Right cardiac atrium (tissue), 5 donors: ENCODE measurements at regions not wholly inside any gene's neighbourhood (a gene's known extent, or its start where the extent isn't known, plus 50 kb on each side); places are given as distances from the start of the nearest gene placed in this dataset.

Experiments used
- ATAC-seq, 2 donors: fragments of 200-7000 bp; cut with Tn5 transposase; one replicate each; pipeline versions ENCODE4 v1.8.0 to v1.9.1; 2020; ENCODE audit warnings: moderate library complexity in 2 of 2, mild to moderate bottlenecking in 1 of 2
- DNase-seq, 3 donors: peaks; one replicate each; pipeline ENCODE4 v3.0.0-alpha.2; 2020
- H3K27ac ChIP-seq: one replicate; pipeline ENCODE4 v1.5.1; 2013; ENCODE audit warnings: mild to moderate bottlenecking, low read length, control low read depth, moderate library complexity
- H3K27me3 ChIP-seq: one replicate; pipeline ENCODE4 v1.6.1; 2013; ENCODE audit not compliant: control insufficient read depth, insufficient read depth
- H3K4me1 ChIP-seq: one replicate; pipeline ENCODE4 v1.6.1; 2013; ENCODE audit warnings: low read length; ENCODE audit not compliant: control insufficient read depth, insufficient read depth
- H3K4me3 ChIP-seq: one replicate; pipeline ENCODE4 v1.5.1; 2013; ENCODE audit warnings: low read length, control low read depth
- H3K9me3 ChIP-seq: one replicate; pipeline ENCODE4 v1.6.1; 2013; ENCODE audit warnings: low read length; ENCODE audit not compliant: control insufficient read depth
- WGBS: extraction: QIAGEN DNeasy Blood & Tissue Kit; methylation state at CpG from one replicate; pipeline ENCODE4 v1.1.7; 2013; 5-methylcytosine and 5-hydroxymethylcytosine counted together
- intact Hi-C, 4 donors: fragments of 100-400 bp; cut with DNase I; formaldehyde crosslinking; loops; one replicate each; pipeline versions ENCODE4 v1.11.0 to v1.14.0; 2022 to 2023
- donor health status: healthy with polysubstance abuse.
- donor health status: DM: no; HTN: yes; CAD: no.
- donor health status: DM: no; HTN: no; CAD: no.
- donor health status: DM: no; HTN: yes; CAD: no; lungs with severe emphysema.
- donor health status: DM: yes; HTN: yes; CAD: no.

DNA sequence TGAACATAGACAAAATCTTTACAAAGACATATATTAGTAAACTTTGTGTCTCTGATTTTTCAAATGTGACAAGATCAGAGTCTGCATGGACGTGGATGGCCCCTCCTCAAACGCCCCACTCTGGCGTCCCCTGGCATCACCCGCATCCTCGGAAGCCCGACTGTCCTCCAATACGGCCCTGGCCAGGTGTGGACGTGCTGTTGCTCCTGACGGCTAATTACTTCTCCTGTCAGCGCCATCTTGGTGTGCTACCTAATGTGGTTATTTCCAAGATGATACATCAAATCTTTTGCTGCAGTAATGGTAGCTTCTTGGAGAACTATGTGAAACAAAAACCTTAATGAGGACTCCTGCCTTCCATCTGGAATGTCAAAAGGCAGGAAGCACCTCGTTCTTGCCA is 747.4 kb upstream of the SALL3 start:
- 75% methylated on average over 11 of the region's 11 CpGs for WGBS
- no peaks in the 10 kb centered on the region for H3K9me3 ChIP-seq
- no peak overlapping the region for H3K4me3 ChIP-seq
- no peaks in the 10 kb centered on the region for H3K4me1 ChIP-seq
- DNase-seq (no peak), ATAC-seq (no peak)
- no peak overlapping the region for H3K27ac ChIP-seq
- intact Hi-C loops = no loop called here
- no peaks in the 10 kb centered on the region for H3K27me3 ChIP-seq

DNA sequence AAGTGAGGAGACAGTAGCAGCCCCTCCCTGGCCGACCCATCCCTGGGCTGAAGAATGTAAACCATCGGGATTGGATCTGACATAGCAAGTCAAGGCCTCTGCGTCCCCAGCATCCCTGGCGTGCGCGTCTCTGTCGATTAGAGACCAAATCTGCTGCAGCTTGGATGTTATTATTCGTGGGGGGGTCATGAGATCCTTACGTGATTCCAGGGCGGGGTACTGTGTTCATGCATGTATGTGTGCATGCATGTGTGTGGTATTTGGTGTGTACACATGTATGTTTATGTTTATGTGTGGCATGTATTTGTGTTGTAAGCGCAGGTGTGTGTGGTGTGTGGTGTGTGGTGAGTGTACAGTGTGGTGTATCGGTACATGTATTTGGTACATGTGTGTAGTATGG is 741.8 kb upstream of the SALL3 start:
- Histone ChIP-seq H3K27me3 (no peaks in the 10 kb centered on the region), H3K9me3 (no peaks in the 10 kb centered on the region), H3K4me1 (no peaks in the 10 kb centered on the region), H3K27ac (no peak overlapping the region), H3K4me3 (no peak overlapping the region)
- ATAC-seq (no peak), DNase-seq (no peak)
- intact Hi-C loops = no loop called here
- WGBS = 94% methylated on average over 12 of the region's 12 CpGs

DNA sequence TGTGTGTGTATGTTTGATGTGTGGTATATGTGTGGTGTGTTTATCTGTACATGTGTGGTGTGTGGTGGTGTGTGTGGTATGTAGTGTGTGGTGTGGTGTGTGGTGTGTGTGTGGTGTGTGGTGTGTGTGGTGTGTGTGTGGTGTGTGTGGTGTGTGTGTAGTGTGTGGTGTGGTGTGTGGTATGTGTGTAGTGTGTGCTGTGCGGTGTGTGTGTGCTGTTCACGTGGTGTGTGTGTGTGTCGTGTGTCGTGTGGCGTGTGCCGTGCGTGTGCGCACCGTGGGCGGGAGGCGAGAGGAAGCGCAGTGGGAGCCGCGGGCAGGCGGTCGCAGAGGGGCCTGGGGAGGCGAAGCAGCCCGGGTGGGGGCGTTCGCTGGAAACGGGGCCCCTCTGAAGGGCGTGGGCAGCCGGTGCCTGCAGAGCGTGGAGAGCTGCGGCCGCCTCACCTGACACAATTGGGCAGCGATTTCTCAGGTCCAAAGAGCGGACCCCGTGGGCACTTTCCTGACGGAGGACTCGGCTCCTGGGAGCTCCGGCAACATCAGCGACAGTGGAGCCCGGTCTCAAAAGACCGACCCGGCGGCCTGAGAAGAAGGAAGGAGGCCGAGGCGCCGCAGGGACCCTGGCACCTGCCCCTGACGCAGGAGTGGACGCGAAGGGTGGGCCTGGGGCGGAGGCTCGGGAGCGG is 741.1 kb upstream of the SALL3 start:
- 88% methylated on average over 46 of the region's 46 CpGs for WGBS
- Histone ChIP-seq H3K9me3 (no peaks in the 10 kb centered on the region), H3K27me3 (no peaks in the 10 kb centered on the region), H3K27ac (no peak overlapping the region), H3K4me1 (no peaks in the 10 kb centered on the region), H3K4me3 (no peak overlapping the region)
- peak in 1 of 2 donors; percentile 9 for ATAC-seq
- DNase-seq = no peak
- intact Hi-C loops = no loop called here

DNA sequence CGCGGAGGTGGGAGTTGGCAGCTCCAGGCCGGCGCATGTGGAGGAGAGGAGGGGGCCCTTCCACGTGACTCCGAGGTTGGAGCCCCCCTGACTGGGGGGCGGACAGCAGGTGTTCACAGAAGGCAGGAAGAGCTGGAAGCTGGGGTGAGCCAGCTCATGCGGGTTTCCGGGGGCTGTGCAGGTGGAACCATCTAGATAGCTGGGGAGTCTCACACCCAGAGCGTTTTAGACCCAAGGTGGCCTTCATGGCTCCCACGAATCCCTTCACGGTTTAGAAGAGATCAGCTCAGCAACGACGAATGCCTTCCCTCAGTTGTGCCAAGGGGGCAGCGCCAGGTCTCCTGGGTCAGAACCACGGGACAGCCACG is 740.5 kb upstream of the SALL3 start:
- DNase-seq (no peak), ATAC-seq (no peak)
- Histone ChIP-seq H3K27me3 (no peaks in the 10 kb centered on the region), H3K4me3 (no peak overlapping the region), H3K4me1 (no peaks in the 10 kb centered on the region), H3K27ac (no peak overlapping the region), H3K9me3 (no peaks in the 10 kb centered on the region)
- intact Hi-C loops = no loop called here
- 94% methylated on average over 17 of the region's 17 CpGs for WGBS

DNA sequence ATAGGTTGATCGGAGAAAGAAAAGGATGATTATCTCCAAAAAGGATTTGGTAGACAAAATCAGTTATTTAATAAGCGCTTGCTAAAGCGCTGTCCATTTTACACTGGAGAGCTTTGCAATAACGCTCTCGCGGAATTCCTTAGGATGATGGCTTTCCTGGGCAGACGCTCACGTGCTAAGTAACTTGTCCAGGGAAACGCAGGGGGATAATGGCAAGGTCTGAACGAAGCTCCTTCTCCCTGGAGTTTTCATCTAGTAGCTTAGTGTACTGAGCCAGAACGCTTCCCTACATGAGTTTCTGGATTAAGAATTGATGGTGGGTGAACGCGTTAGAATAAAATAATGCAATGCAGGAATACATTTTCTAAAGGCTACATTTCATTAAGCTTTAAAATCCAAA is 739.5 kb upstream of the SALL3 start:
- ATAC-seq (no peak), DNase-seq (no peak)
- intact Hi-C loops = no loop called here
- WGBS = 74% methylated on average over 13 of the region's 13 CpGs
- Histone ChIP-seq H3K27me3 (no peaks in the 10 kb centered on the region), H3K9me3 (no peaks in the 10 kb centered on the region), H3K27ac (no peak overlapping the region), H3K4me3 (no peak overlapping the region), H3K4me1 (no peaks in the 10 kb centered on the region)

- 61% methylated on average over 16 of the region's 16 CpGs for WGBS
- intact Hi-C loops = no loop called here
- Histone ChIP-seq H3K4me1 (no peaks in the 10 kb centered on the region), H3K4me3 (no peak overlapping the region), H3K27ac (no peak overlapping the region), H3K27me3 (no peaks in the 10 kb centered on the region), H3K9me3 (no peaks in the 10 kb centered on the region)
- ATAC-seq (no peak), DNase-seq (no peak)
These were observed 738.9 kb upstream of the SALL3 start for GRCh38 chr18:78240627-78241252.

DNA sequence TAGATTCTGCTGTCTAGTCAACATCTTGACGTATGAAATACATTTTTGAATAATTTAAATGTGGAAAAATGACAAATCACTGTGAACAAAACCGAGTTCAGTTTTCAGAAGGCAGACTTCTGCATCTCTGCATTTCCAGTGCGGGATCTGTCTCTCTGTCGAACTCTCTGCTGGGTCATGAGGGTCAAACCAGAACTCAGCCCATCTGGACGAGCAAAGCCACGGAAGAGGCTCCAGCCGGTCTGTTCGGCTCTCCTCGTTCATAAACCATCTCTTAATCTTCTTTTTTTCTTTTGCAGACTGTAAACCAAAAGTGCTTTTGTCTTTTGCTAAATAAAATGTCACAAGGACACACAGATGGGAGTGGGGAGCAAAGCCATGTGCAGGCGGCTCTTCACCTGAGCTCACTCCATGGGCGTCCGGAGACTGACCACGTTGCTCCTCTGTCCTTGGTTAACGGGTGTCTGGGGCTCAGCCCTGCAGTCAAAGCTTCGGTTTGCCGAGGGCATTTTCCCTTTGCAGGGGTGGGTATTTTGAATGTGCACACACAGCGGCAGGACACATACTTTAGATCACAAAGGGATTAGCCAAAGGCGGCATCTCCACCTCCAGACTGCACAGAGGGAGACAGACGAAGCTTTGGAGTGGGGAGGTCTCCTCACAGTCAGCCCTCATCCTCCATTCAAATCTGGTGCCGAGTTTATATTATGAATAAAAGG is 737.9 kb upstream of the SALL3 start:
- peak overlapping the region; percentile 9 for H3K4me3 ChIP-seq
- ATAC-seq = peak; percentile 28 to 39
- intact Hi-C loops = no loop called here

DNA sequence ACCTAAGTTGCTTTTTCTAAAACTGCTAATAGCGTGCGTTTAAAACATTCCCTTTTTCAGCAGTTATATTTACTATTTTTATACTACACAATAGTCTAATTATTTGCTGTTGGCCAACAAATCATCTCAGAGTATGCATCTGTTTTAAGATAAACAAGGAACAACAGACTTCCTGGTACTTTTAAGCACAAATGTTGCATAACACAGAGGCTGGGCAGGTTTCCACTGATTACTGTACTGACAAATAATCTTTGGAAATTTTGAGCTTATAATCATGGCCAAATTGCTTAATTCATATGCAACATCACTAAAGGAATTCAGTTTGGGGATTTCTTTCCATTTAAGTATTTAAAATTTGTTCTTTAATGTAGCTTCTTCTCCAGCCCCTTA is 737.4 kb upstream of the SALL3 start:
- Histone ChIP-seq H3K4me3 (peak overlapping the region; percentile 9), H3K4me1 (no peaks in the 10 kb centered on the region), H3K27ac (no peak overlapping the region), H3K27me3 (no peaks in the 10 kb centered on the region), H3K9me3 (no peaks in the 10 kb centered on the region)
- DNase-seq (peak in 2 of 3 donors; percentile 55 to 76), ATAC-seq (peak; percentile 61 to 76)
- intact Hi-C loops = no loop called here
- 33% methylated on average over 2 of the region's 2 CpGs for WGBS

More for the DNA sequence above, 737.9 kb upstream of the SALL3 start:
- Histone ChIP-seq H3K27ac (no peak overlapping the region), H3K27me3 (no peaks in the 10 kb centered on the region), H3K9me3 (no peaks in the 10 kb centered on the region), H3K4me1 (no peaks in the 10 kb centered on the region)
- 37% methylated on average over 20 of the region's 20 CpGs for WGBS
- no peak for DNase-seq

DNA sequence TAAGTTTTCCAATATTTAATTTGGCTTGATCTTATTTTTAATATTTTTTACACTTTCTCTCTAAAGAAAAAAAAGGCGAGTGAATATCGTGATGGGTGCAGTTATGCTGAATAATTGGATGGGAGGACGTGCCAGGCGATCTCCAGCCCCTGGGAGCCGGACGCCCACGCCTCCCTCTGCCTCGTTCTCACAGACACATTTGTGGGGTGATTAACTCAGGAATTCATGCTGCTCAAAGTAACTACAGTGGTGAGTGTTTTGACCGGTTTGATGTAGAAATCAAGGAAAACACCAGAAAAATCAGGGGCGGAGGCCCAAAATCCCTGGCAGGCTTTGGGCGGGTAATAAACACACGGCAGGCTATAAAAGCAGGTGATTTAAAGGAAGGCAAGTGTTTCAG is 736.8 kb upstream of the SALL3 start:
- Histone ChIP-seq H3K27me3 (no peaks in the 10 kb centered on the region), H3K27ac (no peak overlapping the region), H3K4me3 (no peak overlapping the region), H3K9me3 (no peaks in the 10 kb centered on the region), H3K4me1 (no peaks in the 10 kb centered on the region)
- WGBS = 54% methylated on average over 12 of the region's 12 CpGs
- ATAC-seq (peak; percentile 51 to 59), DNase-seq (peak; percentile 35 to 74 (median 64))
- intact Hi-C loops = no loop called here

GRCh38 chr18:78244779-78245178 is 734.8 kb upstream of the SALL3 start:
- Histone ChIP-seq H3K4me1 (no peaks in the 10 kb centered on the region), H3K27me3 (no peaks in the 10 kb centered on the region), H3K4me3 (no peak overlapping the region), H3K27ac (no peak overlapping the region), H3K9me3 (no peaks in the 10 kb centered on the region)
- DNase-seq (no peak), ATAC-seq (no peak)
- 57% methylated on average over 4 of the region's 4 CpGs for WGBS
- intact Hi-C loops = no loop called here

GRCh38 chr18:78245451-78245850 is 734.2 kb upstream of the SALL3 start:
- DNase-seq (no peak), ATAC-seq (no peak)
- Histone ChIP-seq H3K9me3 (no peaks in the 10 kb centered on the region), H3K4me1 (no peaks in the 10 kb centered on the region), H3K27ac (no peak overlapping the region), H3K4me3 (no peak overlapping the region), H3K27me3 (no peaks in the 10 kb centered on the region)
- WGBS = 82% methylated on average over 9 of the region's 9 CpGs
- intact Hi-C loops = no loop called here
